OCI-M1 (cell line): ENCODE measurements at regions not wholly inside any gene's neighbourhood (a gene's known extent, or its start where the extent isn't known, plus 50 kb on each side); places are given as distances from the start of the nearest gene placed in this dataset.
A peak's percentile ranks its signal among the peaks of the same experiment; 100 is the strongest.
"Not testable (repeated sequence)": the region's sequence is repeated elsewhere in the genome, so short reads cannot be mapped to it uniquely, and the experiment has no call there.

Source experiments
- DNase-seq: peaks from one replicate; lab custom pipeline; 2025; lab: John Stamatoyannopoulos, UW

DNA sequence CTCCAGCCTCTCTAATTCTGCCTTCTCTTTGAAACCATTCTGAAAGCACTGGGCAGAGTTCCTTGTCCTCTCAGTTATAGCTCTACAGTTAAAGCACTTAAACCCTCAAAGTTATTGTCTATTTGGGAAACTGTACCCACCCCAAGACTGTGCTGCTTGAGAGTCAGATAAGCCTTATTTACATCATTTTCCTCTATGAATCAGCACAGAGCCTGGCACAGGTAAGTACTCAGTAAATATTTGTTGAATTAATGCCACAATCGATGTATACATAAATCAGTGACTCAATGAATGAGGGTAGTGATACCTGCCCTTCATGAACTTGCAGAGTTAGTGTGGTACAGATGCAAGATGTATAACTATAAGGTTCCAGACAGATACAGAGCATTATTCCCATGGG is 549.4 kb upstream of the KLF4 start:
- no peak for DNase-seq

- no peak for DNase-seq
These were observed 545.9 kb upstream of the KLF4 start for GRCh38 chr9:108035487-108035886.

DNA sequence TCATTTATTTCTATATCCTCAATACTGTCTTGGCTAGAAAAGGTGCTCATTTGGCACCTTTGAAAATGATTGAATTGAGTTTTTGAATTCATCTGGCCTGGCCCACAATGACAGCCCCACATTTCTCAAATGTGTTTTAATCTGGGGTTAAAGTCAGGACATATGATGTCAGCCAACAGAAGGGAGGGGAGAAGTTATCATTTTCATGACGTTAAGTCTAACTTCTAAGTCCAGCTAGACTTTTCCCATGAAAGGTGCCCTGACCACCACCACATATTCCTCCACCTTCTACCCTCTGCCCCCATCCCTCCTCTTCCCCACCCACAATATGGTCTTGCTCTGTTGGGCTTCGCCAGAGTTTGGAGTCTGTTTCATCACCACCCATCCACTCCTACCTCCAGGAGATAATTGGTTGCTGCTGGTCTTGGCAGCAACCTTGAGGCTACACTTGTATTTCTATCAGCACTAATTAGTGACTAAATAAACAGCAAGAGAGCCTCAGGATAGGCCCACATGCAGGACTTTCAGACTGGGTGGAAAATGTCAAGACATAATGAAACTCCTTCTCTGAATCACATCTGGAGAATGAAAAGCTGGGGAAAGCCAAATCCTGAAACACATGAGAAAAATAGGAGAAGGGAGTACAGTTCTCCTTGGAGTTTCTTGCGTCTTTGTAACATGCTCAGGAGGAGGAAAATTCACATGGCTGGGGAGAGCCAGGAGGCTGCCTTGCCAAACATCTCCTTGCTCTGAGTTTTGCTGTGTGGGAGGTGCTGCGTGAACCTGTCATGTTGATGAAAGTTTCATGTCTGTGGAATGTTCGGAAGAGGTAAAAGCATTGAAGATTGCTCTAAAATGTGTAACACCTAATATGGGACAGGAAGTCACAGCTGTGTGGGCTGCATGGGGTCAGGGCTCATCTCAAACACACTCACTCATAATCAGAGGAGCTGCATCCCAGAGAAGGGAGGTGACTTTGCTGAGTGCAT is 544.7 kb upstream of the KLF4 start:
- no peak for DNase-seq

GRCh38 chr9:108032079-108032478 is 542.5 kb upstream of the KLF4 start:
- DNase-seq, result not testable (repeated sequence)

DNA sequence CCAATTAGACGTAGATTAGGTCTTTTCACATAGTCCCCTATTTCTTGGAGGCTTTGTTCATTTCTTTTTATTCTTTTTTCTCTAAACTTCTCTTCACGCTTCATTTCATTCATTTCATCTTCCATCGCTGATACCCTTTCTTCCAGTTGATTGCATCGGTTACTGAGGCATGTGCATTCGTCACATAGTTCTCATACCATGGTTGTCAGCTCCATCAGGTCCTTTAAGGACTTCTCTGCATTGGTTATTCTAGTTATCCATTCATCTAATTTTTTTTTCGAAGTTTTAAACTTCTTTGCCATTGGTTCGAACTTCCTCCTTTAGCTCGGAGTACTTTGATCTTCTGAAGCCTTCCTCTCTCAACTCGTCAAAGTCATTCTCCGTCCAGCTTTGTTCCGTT is 541.7 kb upstream of the KLF4 start:
- DNase-seq, result not testable (repeated sequence)

- not testable (repeated sequence) for DNase-seq
These were observed 537.1 kb upstream of the KLF4 start for GRCh38 chr9:108026718-108027117.

DNA sequence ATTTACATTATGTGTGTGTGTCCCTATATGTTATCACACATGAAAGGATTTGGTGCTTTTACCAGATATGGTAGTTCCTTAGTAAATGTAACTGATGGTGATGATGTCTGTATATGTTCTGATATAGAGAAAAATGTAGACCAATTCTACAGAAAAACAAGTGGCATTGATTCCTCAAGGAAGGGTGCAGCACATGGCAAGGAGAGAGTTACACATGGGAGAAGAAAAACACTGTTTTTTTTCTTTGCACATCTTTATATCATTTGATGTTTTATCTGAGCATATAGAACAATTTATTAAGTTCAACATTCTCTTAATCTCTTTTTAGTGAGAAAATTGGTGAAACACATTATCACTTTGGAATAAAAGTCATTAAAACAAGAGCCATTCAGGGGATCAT is 535.0 kb upstream of the KLF4 start:
- DNase-seq, result no peak

- DNase-seq, result no peak
These were observed 532.8 kb upstream of the KLF4 start for GRCh38 chr9:108022246-108022935.

DNA sequence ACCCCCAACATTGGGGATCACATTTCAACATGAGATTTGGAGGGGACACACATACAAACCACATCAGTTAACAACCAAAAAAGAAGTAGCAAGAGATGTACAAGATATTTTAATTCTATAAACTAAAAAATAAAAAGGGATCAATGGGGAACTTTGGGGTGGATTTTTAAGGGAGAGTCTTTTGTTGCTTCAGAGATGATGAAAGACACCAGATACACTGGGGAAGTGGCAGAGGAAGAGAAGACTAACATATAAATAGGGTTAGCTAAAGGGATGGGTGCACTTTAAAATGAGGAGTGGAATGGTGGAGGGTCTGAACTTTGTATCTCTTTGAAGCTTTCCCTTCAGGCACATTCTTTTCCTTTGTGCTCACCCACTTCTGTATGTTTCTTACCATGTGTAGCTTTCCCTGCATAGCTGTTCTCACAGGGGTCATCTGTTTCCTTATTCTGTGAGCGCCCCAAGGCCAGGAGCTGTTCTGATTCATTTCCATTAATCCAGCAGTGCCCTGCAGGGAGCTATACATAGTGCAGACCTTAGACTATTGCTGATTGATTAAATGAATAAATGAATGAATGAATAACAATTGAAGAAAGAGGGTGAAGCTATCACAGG is 531.6 kb upstream of the KLF4 start:
- DNase-seq, result no peak

DNA sequence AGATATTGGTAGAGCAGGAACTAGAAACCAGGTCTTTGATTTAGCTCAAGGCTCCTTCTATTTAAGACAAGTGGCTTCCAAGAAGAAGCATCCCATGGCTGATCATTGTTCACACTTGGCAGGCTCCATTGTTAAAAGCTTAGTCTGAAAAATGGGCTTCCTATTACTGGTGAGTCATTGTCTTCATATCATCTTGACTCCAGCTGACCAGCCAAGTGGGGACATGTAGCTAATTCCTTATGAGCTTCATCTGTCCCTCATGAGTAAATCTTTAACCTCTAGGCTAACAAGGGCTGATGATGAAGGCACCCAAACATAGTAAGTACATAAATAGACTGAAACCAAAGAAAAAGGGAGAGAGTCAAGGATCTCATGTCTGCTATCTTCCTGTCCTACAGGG is 530.3 kb upstream of the KLF4 start:
- no peak for DNase-seq

DNA sequence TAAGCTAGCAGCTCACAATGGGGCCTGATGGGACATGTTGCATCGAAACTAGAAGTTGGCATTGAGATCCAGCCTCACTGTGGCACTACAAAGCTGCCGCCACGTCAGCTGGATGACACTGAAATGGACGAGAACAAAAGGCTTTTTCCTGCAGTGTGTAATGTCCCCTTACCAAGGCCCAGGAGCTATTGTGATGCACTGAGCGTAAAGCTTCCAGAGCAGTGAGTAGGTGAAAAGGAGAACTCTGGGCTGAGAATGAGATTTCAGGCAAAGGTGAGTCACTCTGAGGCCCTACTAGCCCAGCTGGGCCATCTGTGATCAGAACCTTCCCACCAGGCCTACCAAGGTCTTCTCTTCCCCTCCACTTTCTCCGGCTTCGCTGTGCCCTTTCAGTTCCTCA is 528.1 kb upstream of the KLF4 start:
- no peak for DNase-seq

GRCh38 chr9:108016446-108016845 is 526.9 kb upstream of the KLF4 start:
- no peak for DNase-seq

GRCh38 chr9:108015690-108016089 is 526.1 kb upstream of the KLF4 start:
- DNase-seq, result peak; percentile 19

DNA sequence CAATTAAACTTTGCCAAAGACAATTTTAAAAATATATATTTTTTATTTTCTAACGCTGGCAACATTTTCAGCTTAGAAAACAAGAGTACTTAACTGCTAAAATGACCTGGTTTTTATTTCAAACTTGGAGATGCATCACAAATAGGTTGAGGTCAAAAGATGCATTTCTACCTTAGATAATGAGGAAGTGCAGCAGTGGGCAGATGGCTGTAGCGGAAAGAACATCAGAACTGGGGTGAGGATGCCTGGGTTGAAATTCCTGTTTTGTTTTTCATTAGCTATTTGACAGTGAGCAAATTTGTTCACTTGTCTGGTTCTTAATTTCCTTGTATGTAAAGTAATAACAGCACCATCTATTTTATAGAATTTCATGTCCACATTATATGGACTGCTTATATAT is 524.8 kb upstream of the KLF4 start:
- no peak for DNase-seq

- no peak for DNase-seq
These were observed 523.5 kb upstream of the KLF4 start for GRCh38 chr9:108012886-108013665.

DNA sequence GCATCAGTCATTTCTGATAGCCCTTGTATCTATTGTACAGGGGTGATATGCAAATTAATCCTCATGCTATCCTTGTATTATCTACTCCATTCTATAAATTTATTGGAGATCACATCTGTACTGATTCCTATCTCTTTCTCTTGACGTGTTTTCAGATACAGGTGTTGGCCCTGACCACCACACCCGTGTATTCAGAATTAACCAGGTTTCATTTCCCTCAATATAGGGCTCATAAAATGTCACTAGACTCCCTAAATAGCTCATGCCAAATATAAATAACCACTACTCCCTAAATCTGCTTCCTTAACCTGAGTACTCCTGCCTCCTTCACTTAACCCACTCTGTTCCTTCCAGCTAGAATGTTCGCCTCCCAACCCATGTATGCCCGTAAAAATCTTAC is 522.8 kb upstream of the KLF4 start:
- DNase-seq, result no peak

- DNase-seq, result no peak
These were observed 514.0 kb upstream of the KLF4 start for GRCh38 chr9:108003526-108003925.

DNA sequence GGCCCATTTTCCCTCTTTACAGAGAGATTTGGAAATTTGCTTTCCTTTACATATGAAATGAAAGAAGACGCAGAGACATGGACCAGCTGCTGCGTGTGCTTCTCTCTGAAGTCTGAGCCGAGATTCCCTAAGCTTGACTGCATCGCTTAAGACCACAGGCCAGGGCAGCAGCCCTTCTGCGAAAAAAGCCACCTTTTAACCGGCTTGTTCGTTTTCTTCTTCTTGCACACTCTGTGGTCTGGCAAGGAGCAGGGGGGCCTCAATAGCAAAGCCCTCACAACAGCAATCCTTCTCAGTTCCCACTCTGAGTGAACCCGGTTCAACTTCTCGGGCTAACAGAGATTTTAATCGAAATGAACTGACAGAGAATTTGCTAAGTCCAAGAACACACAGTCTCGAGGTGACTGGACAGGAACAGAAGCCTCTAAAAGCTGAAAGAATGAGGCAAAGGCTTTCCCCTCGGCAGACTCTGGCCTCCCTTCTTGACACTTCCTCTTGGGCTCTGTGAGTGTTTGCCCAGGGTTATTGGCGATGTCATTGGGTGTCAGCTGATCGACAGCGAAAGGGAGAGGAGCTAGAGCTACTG is 512.9 kb upstream of the KLF4 start:
- no peak for DNase-seq

GRCh38 chr9:108001237-108001636 is 511.7 kb upstream of the KLF4 start:
- no peak for DNase-seq

GRCh38 chr9:107999890-108000289 is 510.3 kb upstream of the KLF4 start:
- DNase-seq, result no peak

DNA sequence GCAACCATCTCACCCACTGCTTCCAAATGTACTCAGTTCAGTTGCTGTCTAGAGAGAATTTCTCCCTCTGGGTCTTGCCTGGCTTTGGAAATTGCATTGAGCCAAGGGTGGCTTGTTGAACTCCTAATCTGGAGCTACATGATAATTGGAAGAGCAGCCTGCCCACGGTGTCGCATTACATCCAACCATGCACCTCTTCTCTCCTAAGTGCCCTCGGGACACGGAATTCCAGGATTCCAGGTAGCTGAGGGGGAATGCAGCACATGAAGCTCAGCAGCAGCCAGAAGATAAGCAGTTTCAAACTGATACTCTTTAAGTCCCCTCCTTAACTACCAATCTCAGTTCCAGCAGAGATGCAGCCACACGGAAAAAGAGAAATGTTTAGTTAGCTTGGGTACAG is 509.4 kb upstream of the KLF4 start:
- no peak for DNase-seq

- no peak for DNase-seq
These were observed 505.1 kb upstream of the KLF4 start for GRCh38 chr9:107994648-107995047.
